OCI-LY3 (cell line): ENCODE measurements at regions not wholly inside any gene's neighbourhood (a gene's known extent, or its start where the extent isn't known, plus 50 kb on each side); places are given as distances from the start of the nearest gene placed in this dataset.

Experiments
- H2AFZ ChIP-seq: fragments of 200-600, 300-600 bp; shearing (Covaris generic); 2 replicates; pipeline ENCODE4 v1.6.0; 2014; ENCODE audit warnings: antibody characterized with exemption, low read depth, low read length
- H3K27ac ChIP-seq: fragments of 200-600, 300-600 bp; sonication (generic); 2 replicates; pipeline ENCODE4 v1.5.1; 2014; ENCODE audit warnings: mild to moderate bottlenecking, low read length, moderate library complexity, mixed read lengths
- H3K27me3 ChIP-seq: fragments of 200-600, 300-600 bp; sonication (generic); 2 replicates; pipeline ENCODE4 v1.6.1; 2014; ENCODE audit warnings: low read depth, low read length, mixed read lengths
- H3K36me3 ChIP-seq: fragments of 200-600, 300-600 bp; sonication (generic); replicated peaks from 2 replicates; pipeline ENCODE3; 2014; ENCODE audit warnings: low read depth, low read length, mixed read lengths
- H3K4me1 ChIP-seq: fragments of 300-600, 200-600 bp; sonication (generic); 2 replicates; pipeline ENCODE4 v1.6.1; 2014; ENCODE audit warnings: low read length, mixed read lengths
- H3K4me2 ChIP-seq: fragments of 200-600, 300-600 bp; sonication (generic); 2 replicates; pipeline ENCODE4 v1.6.1; 2014; ENCODE audit warnings: low read length, mixed read lengths
- H3K4me3 ChIP-seq: fragments of 300-600, 200-600 bp; sonication (generic); 2 replicates; pipeline ENCODE4 v1.5.1; 2014; ENCODE audit warnings: antibody characterized with exemption, mild to moderate bottlenecking, low read length, moderate library complexity
- H3K79me2 ChIP-seq: fragments of 300-600, 200-600 bp; shearing (Covaris generic); 2 replicates; pipeline ENCODE4 v1.6.1; 2014; ENCODE audit warnings: mild to moderate bottlenecking, low read length, mixed read lengths
- H3K9ac ChIP-seq: fragments of 300-600, 200-600 bp; shearing (Covaris generic); 2 replicates; pipeline ENCODE4 v1.6.0; 2014; ENCODE audit warnings: mild to moderate bottlenecking, low read length, moderate library complexity
- H3K9me3 ChIP-seq: fragments of 200-600, 300-600 bp; shearing (Covaris generic); 2 replicates; pipeline ENCODE4 v1.6.1; 2014; ENCODE audit warnings: low read length, mixed read lengths; ENCODE audit not compliant: insufficient read depth
- H4K20me1 ChIP-seq: fragments of 200-600, 300-600 bp; sonication (generic); 2 replicates; pipeline ENCODE4 v1.6.1; 2016; ENCODE audit warnings: low read length, mixed read lengths; ENCODE audit not compliant: insufficient read depth
- CTCF ChIP-seq: fragments of 200-600, 300-600 bp; sonication (generic); IDR thresholded peaks from 2 replicates; pipeline ENCODE4 v1.5.1; 2014; ENCODE audit warnings: antibody characterized with exemption, low read length, low read depth
- EZH2phosphoT487 ChIP-seq: fragments of 200-600 bp; shearing (Covaris generic); IDR thresholded peaks from 2 replicates; pipeline ENCODE4 v1.6.1; 2018; ENCODE audit warnings: antibody characterized with exemption, mixed run types, low read depth

GRCh38 chr22:47586946-47587345 is 824.5 kb downstream of the TBC1D22A start:
- no peaks in the 10 kb centered on the region for H4K20me1 ChIP-seq
- no peaks in the 10 kb centered on the region for H3K36me3 ChIP-seq
- no peak overlapping the region for H3K9ac ChIP-seq
- peaks cover 8% of the 10 kb centered on the region for H3K9me3 ChIP-seq
- TF ChIP-seq CTCF: no peak
- no peak for TF ChIP-seq EZH2phosphoT487
- H3K79me2 ChIP-seq: no peaks in the 10 kb centered on the region
- no peak overlapping the region for H3K27ac ChIP-seq
- H3K4me2 ChIP-seq: no peak overlapping the region
- H3K27me3 ChIP-seq: no peaks in the 10 kb centered on the region
- H2AFZ ChIP-seq: no peak overlapping the region
- H3K4me1 ChIP-seq: no peaks in the 10 kb centered on the region
- H3K4me3 ChIP-seq: no peak overlapping the region

- Histone ChIP-seq H3K4me2 (no peak overlapping the region), H3K27ac (no peak overlapping the region), H4K20me1 (no peaks in the 10 kb centered on the region), H3K9me3 (peaks cover 8% of the 10 kb centered on the region), H3K36me3 (no peaks in the 10 kb centered on the region), H3K4me3 (no peak overlapping the region), H3K27me3 (no peaks in the 10 kb centered on the region), H3K4me1 (no peaks in the 10 kb centered on the region), H3K79me2 (no peaks in the 10 kb centered on the region), H2AFZ (no peak overlapping the region), H3K9ac (no peak overlapping the region)
- TF ChIP-seq CTCF (no peak), EZH2phosphoT487 (no peak)
Observed at GRCh38 chr22:47586038-47586437, 823.6 kb downstream of the TBC1D22A start.

GRCh38 chr22:47583959-47584562 is 821.6 kb downstream of the TBC1D22A start:
- TF ChIP-seq CTCF (no peak), EZH2phosphoT487 (no peak)
- H3K4me1 ChIP-seq: no peaks in the 10 kb centered on the region
- H3K9ac ChIP-seq: no peak overlapping the region
- no peaks in the 10 kb centered on the region for H3K27me3 ChIP-seq
- H3K27ac ChIP-seq: no peak overlapping the region
- H3K4me3 ChIP-seq: no peak overlapping the region
- no peaks in the 10 kb centered on the region for H4K20me1 ChIP-seq
- no peaks in the 10 kb centered on the region for H3K79me2 ChIP-seq
- H3K9me3 ChIP-seq: peaks cover 8% of the 10 kb centered on the region
- no peak overlapping the region for H3K4me2 ChIP-seq
- no peaks in the 10 kb centered on the region for H3K36me3 ChIP-seq
- H2AFZ ChIP-seq: no peak overlapping the region

- Histone ChIP-seq H3K4me2 (no peak overlapping the region), H3K27ac (no peak overlapping the region), H2AFZ (no peak overlapping the region), H3K4me3 (no peak overlapping the region), H3K79me2 (no peaks in the 10 kb centered on the region), H3K27me3 (no peaks in the 10 kb centered on the region), H3K9ac (no peak overlapping the region), H3K9me3 (peaks cover 8% of the 10 kb centered on the region), H3K4me1 (no peaks in the 10 kb centered on the region), H4K20me1 (no peaks in the 10 kb centered on the region), H3K36me3 (no peaks in the 10 kb centered on the region)
- TF ChIP-seq CTCF (no peak), EZH2phosphoT487 (no peak)
Observed at GRCh38 chr22:47582067-47582466, 819.6 kb downstream of the TBC1D22A start.
